Spleen (tissue), 7 donors: ENCODE measurements at regions not wholly inside any gene's neighbourhood (a gene's known extent, or its start where the extent isn't known, plus 50 kb on each side); places are given as distances from the start of the nearest gene placed in this dataset.

Experiments
- CTCF ChIP-seq, 11 experiments: fragments of 200-600 bp in 7 of 11; fragments of 450-650 bp in 4 of 11; sonication (generic) in 4 of 11; IDR thresholded peaks in 8 of 11; conservative IDR thresholded peaks in 3 of 11; 1 replicate in 7 of 11; 2 replicates in 4 of 11; pipeline versions ENCODE4 v1.4.0 to v1.8.0; 2016 to 2021; ENCODE audit warnings: antibody characterized with exemption in 11 of 11, inconsistent platforms in 4 of 11, mild to moderate bottlenecking in 1 of 11
- POLR2A ChIP-seq, 3 donors: fragments of 450-650 bp; IDR thresholded peaks; one replicate each; pipeline ENCODE4 v1.5.1; 2017; ENCODE audit warnings: antibody characterized with exemption in 3 of 3, mild to moderate bottlenecking in 1 of 3
- POLR2AphosphoS5 ChIP-seq, 3 donors: sonication (generic); formaldehyde crosslinking; IDR thresholded peaks; one replicate each; pipeline ENCODE4 v1.5.1; 2017; ENCODE audit warnings: antibody characterized with exemption in 3 of 3
- donor health status: DM: no; HTN: no; CAD: no; lungs with moderate emphysema.
- donor health status: DM: no; HTN: no; CAD: no.
- donor health status: DM: no; HTN: no; CAD: no.

- TF ChIP-seq POLR2A (IDR thresholded peaks at IDR 0.05) (no peak), CTCF (IDR thresholded peaks at IDR 0.05 in 8 of 11, conservative IDR thresholded peaks at IDR 0.05 in 3 of 11) (no peak), POLR2AphosphoS5 (IDR thresholded peaks at IDR 0.05) (no peak)
Observed at GRCh38 chr6:140540743-140541142, 1166.3 kb upstream of the CITED2 start.
